NCI-H2107 treated with DMSO at 0.1 percent for 48 hours (cell line): ENCODE measurements at regions not wholly inside any gene's neighbourhood (a gene's known extent, or its start where the extent isn't known, plus 50 kb on each side); places are given as distances from the start of the nearest gene placed in this dataset.
A peak's percentile ranks its signal among the peaks of the same experiment; 100 is the strongest.

Experiments used
- DNase-seq: peaks from one replicate; lab custom pipeline; 2025; ENCODE audit not compliant: unreplicated experiment; lab: John Stamatoyannopoulos, UW

- DNase-seq: no peak
These were observed 128.6 kb upstream of the SLC34A2 start for GRCh38 chr4:25527034-25527433.

GRCh38 chr4:25528391-25528790 is 127.3 kb upstream of the SLC34A2 start:
- DNase-seq: no peak

GRCh38 chr4:25531272-25531671 is 124.4 kb upstream of the SLC34A2 start:
- DNase-seq: no peak

- DNase-seq: no peak
These were observed 123.1 kb upstream of the SLC34A2 start for GRCh38 chr4:25532591-25532990.

- no peak for DNase-seq
These were observed 122.4 kb upstream of the SLC34A2 start for GRCh38 chr4:25533256-25533655.

GRCh38 chr4:25535278-25535677 is 120.4 kb upstream of the SLC34A2 start:
- no peak for DNase-seq

GRCh38 chr4:25535701-25536473 is 119.8 kb upstream of the SLC34A2 start:
- DNase-seq: no peak

GRCh38 chr4:25536564-25537320 is 118.9 kb upstream of the SLC34A2 start:
- peak; percentile 69 for DNase-seq

GRCh38 chr4:25538430-25538829 is 117.2 kb upstream of the SLC34A2 start:
- no peak for DNase-seq

DNA sequence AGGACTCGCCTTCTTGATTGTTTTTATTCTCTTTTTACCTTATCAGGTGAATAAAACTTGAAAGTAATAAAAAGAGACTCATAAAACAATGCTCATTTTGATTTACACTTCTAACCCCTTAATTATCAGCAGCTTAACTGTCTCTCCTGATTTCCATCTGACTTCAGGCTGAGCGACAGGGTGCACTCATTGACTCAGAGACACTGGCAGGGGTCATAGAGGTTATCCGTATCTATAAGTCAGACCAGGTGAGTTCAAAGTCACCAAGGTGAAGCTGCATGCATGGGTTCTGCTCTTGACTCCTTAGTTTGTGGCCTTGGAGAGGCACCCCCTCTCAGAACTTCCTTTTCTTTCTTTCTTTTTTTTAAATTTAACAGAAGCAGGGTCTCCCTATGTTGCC is 116.4 kb upstream of the SLC34A2 start:
- DNase-seq: no peak

DNA sequence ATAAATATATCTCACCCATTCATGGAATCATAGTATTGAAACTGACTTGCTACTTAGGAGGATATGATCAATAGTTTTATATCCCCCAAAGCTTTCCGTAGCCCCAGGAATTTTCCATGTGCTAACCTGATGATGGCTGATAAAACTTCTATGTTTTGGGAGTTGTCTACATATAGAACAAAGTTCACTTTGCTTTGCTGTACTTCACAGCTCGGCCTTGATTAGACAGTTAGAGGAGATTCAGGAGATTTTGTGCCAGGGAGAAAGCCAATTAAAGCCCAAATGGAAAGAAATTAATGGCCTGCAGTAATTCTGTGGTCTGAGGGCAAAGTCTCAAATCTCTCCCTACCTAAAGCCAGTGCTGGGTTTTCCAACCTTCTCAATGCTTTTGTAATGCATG is 114.9 kb upstream of the SLC34A2 start:
- DNase-seq: no peak

- DNase-seq: no peak
These were observed 108.3 kb upstream of the SLC34A2 start for GRCh38 chr4:25547343-25547742.

- no peak for DNase-seq
These were observed 106.2 kb upstream of the SLC34A2 start for GRCh38 chr4:25549413-25549812.

DNA sequence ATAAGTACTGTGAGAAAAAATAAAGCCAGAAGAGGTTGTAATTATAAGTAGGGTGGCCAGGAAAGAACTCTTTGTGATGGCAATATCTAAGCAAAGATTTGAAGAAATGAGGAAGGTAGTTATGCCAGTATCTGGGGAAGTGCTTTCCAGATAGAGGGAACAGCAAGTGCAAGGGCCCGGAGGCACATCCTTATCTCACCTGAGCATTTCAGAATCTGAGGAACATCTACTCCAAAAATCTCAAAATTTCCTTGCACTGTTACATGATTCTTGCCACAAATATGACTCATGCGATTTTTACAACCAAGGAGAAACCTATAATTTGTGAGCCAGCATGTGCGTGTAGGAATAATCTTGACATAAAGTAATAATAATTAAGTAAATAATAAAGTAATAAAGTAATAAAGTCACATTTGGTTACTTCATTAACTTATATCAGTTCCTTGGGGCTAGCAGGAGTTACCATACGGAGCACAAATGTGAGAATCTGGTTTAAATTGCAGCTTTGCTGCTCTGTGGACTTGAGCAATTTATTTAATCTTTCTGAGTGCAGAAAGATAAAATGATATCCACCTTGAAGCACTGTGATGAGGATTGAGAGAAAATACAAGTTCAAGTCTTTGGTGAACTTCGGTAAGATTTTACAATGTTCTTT is 105.1 kb upstream of the SLC34A2 start:
- no peak for DNase-seq

GRCh38 chr4:25551605-25552004 is 104.0 kb upstream of the SLC34A2 start:
- DNase-seq: no peak

DNA sequence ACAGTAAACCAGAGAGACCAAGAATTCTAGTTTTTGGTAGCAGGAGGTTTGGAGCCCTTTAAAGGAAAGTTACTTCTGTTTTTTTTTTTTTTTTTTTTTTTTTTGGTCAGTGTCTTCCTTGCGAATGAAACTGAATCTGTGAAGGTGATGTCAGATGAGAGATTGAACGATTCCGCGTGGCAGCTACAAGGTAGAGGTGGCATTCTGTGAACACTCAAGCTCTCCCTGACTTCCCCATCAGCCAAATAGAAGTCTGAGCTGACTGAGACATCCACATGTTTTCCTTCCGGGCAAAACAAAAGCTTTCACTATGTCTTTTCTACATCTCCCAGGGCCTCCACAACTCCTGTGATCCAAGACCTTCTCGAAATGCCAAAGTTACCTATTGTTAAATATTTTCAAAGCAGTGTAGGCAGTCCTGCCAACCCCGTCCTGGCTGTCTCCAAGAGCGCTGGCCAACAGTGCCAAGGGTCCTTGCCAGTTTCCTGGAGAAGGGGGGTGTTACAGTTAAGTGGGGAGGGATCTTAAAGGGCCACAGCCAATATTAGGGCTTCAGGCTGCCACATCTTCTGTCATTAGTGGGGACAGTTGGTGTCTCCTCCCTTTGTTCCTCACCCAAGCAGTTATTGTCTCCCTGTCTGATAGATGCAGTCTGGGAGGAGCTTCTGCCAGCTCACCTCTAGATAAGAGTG is 102.9 kb upstream of the SLC34A2 start:
- no peak for DNase-seq

- DNase-seq: no peak
These were observed 96.1 kb upstream of the SLC34A2 start for GRCh38 chr4:25559508-25559907.

DNA sequence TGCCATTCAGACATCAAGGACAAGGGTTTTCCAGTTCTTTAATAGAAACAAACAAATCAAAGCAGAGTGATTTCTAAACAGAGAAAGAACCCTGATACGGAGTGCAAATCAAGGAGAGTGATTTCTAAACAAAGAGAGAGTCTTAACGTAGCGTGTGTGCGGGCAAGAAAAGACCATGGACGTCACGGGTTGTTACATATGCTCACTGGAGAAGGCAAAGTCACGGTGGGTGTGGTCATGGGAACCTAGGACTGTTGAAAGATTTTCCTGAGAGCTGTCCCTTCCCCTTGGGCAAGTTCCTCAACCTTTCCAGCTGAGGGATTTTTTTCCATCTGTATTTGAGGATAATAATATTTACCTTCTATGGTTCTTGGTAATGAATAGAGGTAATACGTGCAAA is 95.0 kb upstream of the SLC34A2 start:
- DNase-seq: no peak

DNA sequence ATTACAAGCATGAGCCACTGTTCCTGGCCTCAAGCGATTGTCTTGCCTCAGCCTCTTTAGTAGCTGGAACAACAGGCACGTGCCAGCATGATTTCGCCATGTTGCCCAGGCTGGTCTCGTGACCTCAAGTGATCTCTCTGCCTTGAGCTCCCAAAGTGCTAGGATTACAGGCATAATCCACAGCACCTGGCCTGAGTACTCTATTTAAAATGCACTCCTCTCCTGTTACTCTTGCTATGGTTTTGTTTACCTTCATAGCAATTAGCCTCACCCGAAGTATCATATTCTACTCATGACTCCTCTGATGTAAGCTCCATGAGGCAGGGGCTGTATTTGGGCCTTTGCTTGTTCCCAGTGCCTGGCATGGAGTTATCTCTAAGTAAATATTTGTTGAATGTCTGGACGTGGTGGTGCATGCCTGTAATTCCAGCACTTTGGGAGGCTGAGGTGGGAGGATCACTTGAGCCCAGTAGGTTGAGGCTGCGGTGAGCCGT is 92.5 kb upstream of the SLC34A2 start:
- peak; percentile 92 for DNase-seq

- DNase-seq: no peak
These were observed 90.8 kb upstream of the SLC34A2 start for GRCh38 chr4:25564836-25565235.

- no peak for DNase-seq
These were observed 88.4 kb upstream of the SLC34A2 start for GRCh38 chr4:25567253-25567652.
